ENCODE measurements at regions not wholly inside any gene's neighbourhood (a gene's known extent, or its start where the extent isn't known, plus 50 kb on each side); places are given as distances from the start of the nearest gene placed in this dataset.

DNA sequence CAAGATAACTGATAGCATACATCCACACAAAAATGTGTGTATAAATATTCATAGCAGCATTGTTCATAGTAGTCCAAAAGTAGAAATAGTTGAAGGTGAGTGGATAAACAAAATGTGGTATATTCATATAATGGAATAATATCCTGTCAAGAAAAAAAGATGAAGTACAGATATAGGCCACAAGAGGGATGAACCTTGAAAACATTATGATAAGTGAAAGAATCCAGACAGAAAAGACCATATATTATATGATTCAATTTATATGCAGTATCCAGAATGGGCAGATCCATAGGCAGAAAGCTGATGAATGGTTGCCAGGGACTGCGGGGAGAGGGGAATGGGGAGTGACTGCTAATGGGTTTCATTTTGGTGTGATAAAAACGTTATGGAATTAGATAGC, 54.3 kb upstream of the TNIK start:
- no peaks in the 10 kb centered on the region for H3K36me3 ChIP-seq
- TF ChIP-seq CTCF (IDR thresholded peaks at IDR 0.05): no peak
- TF ChIP-seq POLR2A (IDR thresholded peaks at IDR 0.05): no peak
- no peaks in the 10 kb centered on the region for H3K9me3 ChIP-seq
- DNase-seq (no peak), ATAC-seq (no peak)
- no peak overlapping the region for H3K27ac ChIP-seq
- 77 to 84% (median 83%) methylated on average over 2 of the region's 2 CpGs for WGBS, 4 donors
- no peaks in the 10 kb centered on the region for H3K27me3 ChIP-seq
- no peak overlapping the region for H3K4me3 ChIP-seq
- intact Hi-C loops (cut with DNase I): no loop called here
- H3K4me1 ChIP-seq: no peaks in the 10 kb centered on the region

GRCh38 chr3:171511450-171511849, 51.2 kb upstream of the TNIK start:
- 63 to 71% (median 66%) methylated on average over 2 of the region's 2 CpGs for WGBS, 4 donors
- Histone ChIP-seq H3K36me3 (no peaks in the 10 kb centered on the region), H3K4me3 (no peak overlapping the region), H3K27me3 (no peaks in the 10 kb centered on the region), H3K27ac (no peak overlapping the region), H3K4me1 (no peaks in the 10 kb centered on the region), H3K9me3 (no peaks in the 10 kb centered on the region)
- intact Hi-C loops (cut with DNase I): no loop called here
- TF ChIP-seq CTCF (IDR thresholded peaks at IDR 0.05): no peak
- no peak for TF ChIP-seq POLR2A (IDR thresholded peaks at IDR 0.05)
- ATAC-seq (no peak), DNase-seq (no peak)

Data from heart left ventricle (tissue), 16 donors.